K562 (cell line): ENCODE measurements at regions not wholly inside any gene's neighbourhood (a gene's known extent, or its start where the extent isn't known, plus 50 kb on each side); places are given as distances from the start of the nearest gene placed in this dataset.

ENCODE experiments used
- E2F6 ChIP-seq, 2 experiments: IDR thresholded peaks; 2 replicates each; pipeline ENCODE4 v1.6.1; 2011; ENCODE audit warnings: borderline replicate concordance in 1 of 2, control low read depth in 1 of 2, low read depth in 1 of 2, low read length in 1 of 2, mild to moderate bottlenecking in 1 of 2, mixed read lengths in 1 of 2, moderate library complexity in 1 of 2; ENCODE audit not compliant: insufficient read depth in 1 of 2, insufficient read length in 1 of 2, poor library complexity in 1 of 2, severe bottlenecking in 1 of 2; ENCODE audit errors: extremely low read depth in 1 of 2
- EP300 ChIP-seq: IDR thresholded peaks from 2 replicates; pipeline ENCODE4 v1.6.1; 2012; ENCODE audit warnings: low read length, improper control_type of control experiment
- EZH2 ChIP-seq: IDR thresholded peaks from 2 replicates; pipeline ENCODE4 v1.6.1; 2012; ENCODE audit warnings: low read depth, mild to moderate bottlenecking, inconsistent platforms, low read length, borderline replicate concordance
- POLR2A ChIP-seq: fragments of 450-650 bp; conservative IDR thresholded peaks from 2 replicates; pipeline ENCODE4 v1.6.1; 2016
- ZNF699 ChIP-seq: fragments of 250-450 bp; sonication (Bioruptor Pico); IDR thresholded peaks from 2 replicates; pipeline ENCODE4 v1.8.0; 2021; ENCODE audit warnings: mild to moderate bottlenecking, moderate library complexity; ENCODE audit not compliant: insufficient replicate concordance

GRCh38 chr16:76780556-76780955 is 410.4 kb upstream of the MON1B start:
- TF ChIP-seq POLR2A (no peak), EP300 (no peak), EZH2 (no peak), ZNF699 (CRISPR knock-in tag) (no peak), E2F6 (IDR thresholded peaks at IDR 0.05; ENCODE audit: borderline replicate concordance in 1 of 2, extremely low read depth in 1 of 2, insufficient read depth in 1 of 2, insufficient read length in 1 of 2, low read depth in 1 of 2, low read length in 1 of 2, poor library complexity in 1 of 2, severe bottlenecking in 1 of 2) (no peak)
